Prostate gland (tissue), 2 donors: ENCODE measurements at regions not wholly inside any gene's neighbourhood (a gene's known extent, or its start where the extent isn't known, plus 50 kb on each side); places are given as distances from the start of the nearest gene placed in this dataset.

Experiments
- DNase-seq: peaks from one replicate; pipeline ENCODE4 v3.0.0-alpha.2; 2019; ENCODE audit warnings: low spot score
- H3K27ac ChIP-seq, 2 donors: fragments of 200-600 bp; sonication (generic); 2 replicates each; pipeline ENCODE4 v1.5.1; 2017 to 2019
- H3K27me3 ChIP-seq: fragments of 200-600 bp; sonication (generic); replicated peaks from 2 replicates; pipeline ENCODE4 v1.5.1; 2019; ENCODE audit not compliant: insufficient read depth
- H3K36me3 ChIP-seq, 2 donors: fragments of 200-600 bp; sonication (generic); 1 replicate in 1 of 2; 2 replicates in 1 of 2; pipeline versions ENCODE4 v1.5.1 to v1.8.1; 2017 to 2019
- H3K4me1 ChIP-seq: fragments of 200-600 bp; sonication (generic); replicated peaks from 2 replicates; pipeline ENCODE4 v1.5.1; 2019
- H3K4me3 ChIP-seq, 2 donors: fragments of 200-600 bp; sonication (generic); 2 replicates each; pipeline ENCODE4 v1.5.1; 2017 to 2019
- H3K9me3 ChIP-seq: fragments of 200-600 bp; sonication (generic); 2 replicates; pipeline ENCODE4 v1.5.1; 2017
- POLR2A ChIP-seq: fragments of 450-650 bp; IDR thresholded peaks from one replicate; pipeline ENCODE4 v1.6.1; 2016; ENCODE audit warnings: antibody characterized with exemption, mild to moderate bottlenecking
- POLR2AphosphoS5 ChIP-seq: sonication (generic); formaldehyde crosslinking; IDR thresholded peaks from one replicate; pipeline ENCODE4 v1.6.1; 2017; ENCODE audit warnings: antibody characterized with exemption
- WGBS: methylation state at CpG from one replicate; pipeline ENCODE4 v1.1.5; 2018; 5-methylcytosine and 5-hydroxymethylcytosine counted together
- intact Hi-C: fragments of 100-400 bp; cut with DNase I; formaldehyde crosslinking; loops from one replicate; pipeline ENCODE4 v1.14.2; 2022
- TF ChIP-seq, protein P1 (sequence below), 4 experiments: fragments of 200-600 bp in 2 of 4; fragments of 450-650 bp in 2 of 4; sonication (generic) in 2 of 4; IDR thresholded peaks; 1 replicate in 3 of 4; 2 replicates in 1 of 4; pipeline ENCODE4 v1.5.1; 2016 to 2019; ENCODE audit warnings: antibody characterized with exemption in 4 of 4, mild to moderate bottlenecking in 2 of 4, moderate library complexity in 2 of 4

DNA sequence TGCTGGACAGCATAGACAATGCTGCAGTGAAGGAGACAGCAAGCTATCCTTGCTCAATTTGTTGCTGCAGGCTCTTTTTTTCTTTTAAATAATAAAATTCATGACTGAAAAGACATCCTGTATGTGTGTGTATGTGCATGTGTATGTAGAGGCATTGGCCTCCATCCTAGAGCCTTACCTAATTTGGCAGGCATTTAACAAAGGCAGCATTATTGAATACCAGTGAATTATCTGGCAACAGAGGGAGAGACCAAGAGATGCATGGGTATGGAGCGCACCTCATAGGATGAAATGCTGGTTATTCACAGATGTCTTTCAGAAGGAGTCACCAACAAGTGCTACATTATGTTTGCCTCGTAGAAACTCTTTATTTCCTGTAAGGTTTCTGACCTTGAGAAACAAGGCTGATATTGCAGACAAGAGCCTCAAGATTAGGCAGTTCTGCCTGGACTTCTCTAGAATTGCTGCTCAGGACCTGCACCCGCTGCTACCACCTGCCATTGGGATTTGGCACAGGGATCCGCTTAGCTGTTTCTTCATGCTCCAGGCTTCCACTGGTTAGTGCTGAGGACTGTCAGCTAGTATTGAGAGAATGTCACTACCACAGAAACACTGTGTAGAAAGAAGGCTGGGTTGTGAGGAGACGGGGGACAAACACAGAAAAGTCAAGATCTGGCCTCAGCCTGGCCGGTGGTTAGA, 247.7 kb upstream of the RFX3 start:
- intact Hi-C loops = no loop called here
- no peak for DNase-seq
- no peak overlapping the region for H3K27ac ChIP-seq
- TF ChIP-seq, protein P1, sequence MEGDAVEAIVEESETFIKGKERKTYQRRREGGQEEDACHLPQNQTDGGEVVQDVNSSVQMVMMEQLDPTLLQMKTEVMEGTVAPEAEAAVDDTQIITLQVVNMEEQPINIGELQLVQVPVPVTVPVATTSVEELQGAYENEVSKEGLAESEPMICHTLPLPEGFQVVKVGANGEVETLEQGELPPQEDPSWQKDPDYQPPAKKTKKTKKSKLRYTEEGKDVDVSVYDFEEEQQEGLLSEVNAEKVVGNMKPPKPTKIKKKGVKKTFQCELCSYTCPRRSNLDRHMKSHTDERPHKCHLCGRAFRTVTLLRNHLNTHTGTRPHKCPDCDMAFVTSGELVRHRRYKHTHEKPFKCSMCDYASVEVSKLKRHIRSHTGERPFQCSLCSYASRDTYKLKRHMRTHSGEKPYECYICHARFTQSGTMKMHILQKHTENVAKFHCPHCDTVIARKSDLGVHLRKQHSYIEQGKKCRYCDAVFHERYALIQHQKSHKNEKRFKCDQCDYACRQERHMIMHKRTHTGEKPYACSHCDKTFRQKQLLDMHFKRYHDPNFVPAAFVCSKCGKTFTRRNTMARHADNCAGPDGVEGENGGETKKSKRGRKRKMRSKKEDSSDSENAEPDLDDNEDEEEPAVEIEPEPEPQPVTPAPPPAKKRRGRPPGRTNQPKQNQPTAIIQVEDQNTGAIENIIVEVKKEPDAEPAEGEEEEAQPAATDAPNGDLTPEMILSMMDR (IDR thresholded peaks at IDR 0.05) = no peak
- no peak for TF ChIP-seq POLR2AphosphoS5
- TF ChIP-seq POLR2A = no peak
- H3K9me3 ChIP-seq = no peaks in the 10 kb centered on the region
- no peaks in the 10 kb centered on the region for H3K4me1 ChIP-seq
- H3K36me3 ChIP-seq = no peaks in the 10 kb centered on the region
- no peak overlapping the region for H3K4me3 ChIP-seq
- H3K27me3 ChIP-seq = no peaks in the 10 kb centered on the region
- 84% methylated on average over 6 of the region's 6 CpGs for WGBS

DNA sequence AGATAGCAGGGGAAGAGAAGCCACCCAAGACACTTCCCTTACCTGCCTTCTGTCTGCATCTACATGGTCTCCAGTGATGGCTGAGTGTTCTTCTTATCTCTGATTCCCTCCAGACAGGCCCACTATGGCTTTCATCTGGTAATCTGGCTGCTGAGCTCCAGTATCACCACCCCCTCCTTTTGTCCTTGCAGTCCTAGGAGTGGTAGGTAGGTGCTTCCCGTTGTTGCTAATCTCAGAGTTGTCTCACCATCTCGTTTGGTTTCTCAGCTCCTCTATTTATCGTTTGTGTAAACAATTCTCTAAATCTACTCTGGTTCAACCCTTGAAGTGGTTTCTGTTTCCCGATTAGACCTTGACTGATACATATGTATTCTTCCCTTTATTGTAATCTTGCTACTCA, 243.8 kb upstream of the RFX3 start:
- TF ChIP-seq POLR2AphosphoS5 (no peak), POLR2A (no peak)
- TF ChIP-seq, protein P1 (IDR thresholded peaks at IDR 0.05) = no peak
- no peaks in the 10 kb centered on the region for H3K4me1 ChIP-seq
- no peak for DNase-seq
- intact Hi-C loops = no loop called here
- no peak overlapping the region for H3K4me3 ChIP-seq
- no peaks in the 10 kb centered on the region for H3K27me3 ChIP-seq
- no peaks in the 10 kb centered on the region for H3K9me3 ChIP-seq
- H3K36me3 ChIP-seq = no peaks in the 10 kb centered on the region
- WGBS = 46% methylated on average over 4 of the region's 4 CpGs
- H3K27ac ChIP-seq = no peak overlapping the region

- TF ChIP-seq POLR2A (no peak), POLR2AphosphoS5 (no peak)
- TF ChIP-seq, protein P1 (IDR thresholded peaks at IDR 0.05) = no peak
- intact Hi-C loops = no loop called here
- H3K27ac ChIP-seq = no peak overlapping the region
- H3K4me1 ChIP-seq = no peaks in the 10 kb centered on the region
- H3K4me3 ChIP-seq = no peak overlapping the region
- H3K9me3 ChIP-seq = no peaks in the 10 kb centered on the region
- H3K36me3 ChIP-seq = no peaks in the 10 kb centered on the region
- no peaks in the 10 kb centered on the region for H3K27me3 ChIP-seq
- no peak for DNase-seq
- 54% methylated on average over 4 of the region's 5 CpGs for WGBS
Observed at GRCh38 chr9:3768712-3769457, 243.1 kb upstream of the RFX3 start.

GRCh38 chr9:3768286-3768685, 242.5 kb upstream of the RFX3 start:
- no peaks in the 10 kb centered on the region for H3K4me1 ChIP-seq
- H3K4me3 ChIP-seq = no peak overlapping the region
- no peaks in the 10 kb centered on the region for H3K9me3 ChIP-seq
- WGBS = 93% methylated on average over 5 of the region's 5 CpGs
- intact Hi-C loops = no loop called here
- TF ChIP-seq, protein P1 (IDR thresholded peaks at IDR 0.05) = no peak
- no peak for TF ChIP-seq POLR2AphosphoS5
- no peak for TF ChIP-seq POLR2A
- DNase-seq = no peak
- H3K27me3 ChIP-seq = no peaks in the 10 kb centered on the region
- H3K27ac ChIP-seq = no peak overlapping the region
- H3K36me3 ChIP-seq = no peaks in the 10 kb centered on the region

DNA sequence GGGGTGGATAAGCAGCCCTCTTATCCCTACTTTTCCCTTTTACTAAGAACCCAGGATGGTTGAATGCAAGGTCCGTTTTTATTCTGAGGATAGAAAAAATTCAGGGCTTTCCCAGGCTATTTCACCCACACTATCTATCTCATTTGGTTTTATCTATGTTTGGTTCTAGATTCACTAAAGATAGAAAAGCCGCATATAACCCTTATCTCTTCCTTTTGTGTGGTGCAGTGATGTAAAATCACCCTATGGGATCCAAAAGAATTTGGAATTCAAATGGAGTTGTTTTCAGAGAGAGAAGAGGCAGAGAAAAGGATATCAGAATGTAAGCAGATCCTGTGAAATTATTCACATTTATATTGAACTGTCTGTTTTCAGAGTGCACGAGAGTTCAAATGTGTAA, 236.3 kb upstream of the RFX3 start:
- no peaks in the 10 kb centered on the region for H3K4me1 ChIP-seq
- TF ChIP-seq POLR2AphosphoS5 = no peak
- no peak for TF ChIP-seq POLR2A
- TF ChIP-seq, protein P1 (IDR thresholded peaks at IDR 0.05) = no peak
- 58% methylated on average over 3 of the region's 3 CpGs for WGBS
- no peaks in the 10 kb centered on the region for H3K27me3 ChIP-seq
- intact Hi-C loops = no loop called here
- no peaks in the 10 kb centered on the region for H3K36me3 ChIP-seq
- no peak overlapping the region for H3K27ac ChIP-seq
- no peaks in the 10 kb centered on the region for H3K9me3 ChIP-seq
- no peak overlapping the region for H3K4me3 ChIP-seq
- DNase-seq = no peak
